OCI-LY3 (cell line): ENCODE measurements at regions not wholly inside any gene's neighbourhood (a gene's known extent, or its start where the extent isn't known, plus 50 kb on each side); places are given as distances from the start of the nearest gene placed in this dataset.

Source experiments
- H2AFZ ChIP-seq: fragments of 200-600, 300-600 bp; shearing (Covaris generic); 2 replicates; pipeline ENCODE4 v1.6.0; 2014; ENCODE audit warnings: antibody characterized with exemption, low read depth, low read length
- H3K27ac ChIP-seq: fragments of 200-600, 300-600 bp; sonication (generic); 2 replicates; pipeline ENCODE4 v1.5.1; 2014; ENCODE audit warnings: mild to moderate bottlenecking, low read length, moderate library complexity, mixed read lengths
- H3K27me3 ChIP-seq: fragments of 200-600, 300-600 bp; sonication (generic); 2 replicates; pipeline ENCODE4 v1.6.1; 2014; ENCODE audit warnings: low read depth, low read length, mixed read lengths
- H3K36me3 ChIP-seq: fragments of 200-600, 300-600 bp; sonication (generic); replicated peaks from 2 replicates; pipeline ENCODE3; 2014; ENCODE audit warnings: low read depth, low read length, mixed read lengths
- H3K4me1 ChIP-seq: fragments of 300-600, 200-600 bp; sonication (generic); 2 replicates; pipeline ENCODE4 v1.6.1; 2014; ENCODE audit warnings: low read length, mixed read lengths
- H3K4me2 ChIP-seq: fragments of 200-600, 300-600 bp; sonication (generic); 2 replicates; pipeline ENCODE4 v1.6.1; 2014; ENCODE audit warnings: low read length, mixed read lengths
- H3K4me3 ChIP-seq: fragments of 300-600, 200-600 bp; sonication (generic); 2 replicates; pipeline ENCODE4 v1.5.1; 2014; ENCODE audit warnings: antibody characterized with exemption, mild to moderate bottlenecking, low read length, moderate library complexity
- H3K79me2 ChIP-seq: fragments of 300-600, 200-600 bp; shearing (Covaris generic); 2 replicates; pipeline ENCODE4 v1.6.1; 2014; ENCODE audit warnings: mild to moderate bottlenecking, low read length, mixed read lengths
- H3K9ac ChIP-seq: fragments of 300-600, 200-600 bp; shearing (Covaris generic); 2 replicates; pipeline ENCODE4 v1.6.0; 2014; ENCODE audit warnings: mild to moderate bottlenecking, low read length, moderate library complexity
- H3K9me3 ChIP-seq: fragments of 200-600, 300-600 bp; shearing (Covaris generic); 2 replicates; pipeline ENCODE4 v1.6.1; 2014; ENCODE audit warnings: low read length, mixed read lengths; ENCODE audit not compliant: insufficient read depth
- H4K20me1 ChIP-seq: fragments of 200-600, 300-600 bp; sonication (generic); 2 replicates; pipeline ENCODE4 v1.6.1; 2016; ENCODE audit warnings: low read length, mixed read lengths; ENCODE audit not compliant: insufficient read depth
- CTCF ChIP-seq: fragments of 200-600, 300-600 bp; sonication (generic); IDR thresholded peaks from 2 replicates; pipeline ENCODE4 v1.5.1; 2014; ENCODE audit warnings: antibody characterized with exemption, low read length, low read depth
- EZH2phosphoT487 ChIP-seq: fragments of 200-600 bp; shearing (Covaris generic); IDR thresholded peaks from 2 replicates; pipeline ENCODE4 v1.6.1; 2018; ENCODE audit warnings: antibody characterized with exemption, mixed run types, low read depth

- H2AFZ ChIP-seq, result no peak overlapping the region
- no peak overlapping the region for H3K27ac ChIP-seq
- H3K9ac ChIP-seq, result no peak overlapping the region
- no peak overlapping the region for H3K4me3 ChIP-seq
- no peaks in the 10 kb centered on the region for H3K36me3 ChIP-seq
- no peak for TF ChIP-seq EZH2phosphoT487
- no peak for TF ChIP-seq CTCF
- H3K79me2 ChIP-seq, result no peaks in the 10 kb centered on the region
- no peaks in the 10 kb centered on the region for H3K27me3 ChIP-seq
- peaks cover 17% of the 10 kb centered on the region for H3K4me1 ChIP-seq
- H3K9me3 ChIP-seq, result no peaks in the 10 kb centered on the region
- no peak overlapping the region for H3K4me2 ChIP-seq
- H4K20me1 ChIP-seq, result no peaks in the 10 kb centered on the region
These were observed 401.3 kb downstream of the PID1 start for GRCh38 chr2:228869636-228870264.

- no peak overlapping the region for H3K27ac ChIP-seq
- H3K79me2 ChIP-seq, result no peaks in the 10 kb centered on the region
- no peaks in the 10 kb centered on the region for H3K27me3 ChIP-seq
- H3K9me3 ChIP-seq, result no peaks in the 10 kb centered on the region
- H3K4me2 ChIP-seq, result no peak overlapping the region
- no peak for TF ChIP-seq EZH2phosphoT487
- TF ChIP-seq CTCF, result no peak
- H3K9ac ChIP-seq, result no peak overlapping the region
- peaks cover 17% of the 10 kb centered on the region for H3K4me1 ChIP-seq
- no peak overlapping the region for H3K4me3 ChIP-seq
- H3K36me3 ChIP-seq, result no peaks in the 10 kb centered on the region
- no peak overlapping the region for H2AFZ ChIP-seq
- no peaks in the 10 kb centered on the region for H4K20me1 ChIP-seq
These were observed 403.7 kb downstream of the PID1 start for GRCh38 chr2:228867406-228867805.

GRCh38 chr2:228866781-228867180 is 404.3 kb downstream of the PID1 start:
- H2AFZ ChIP-seq, result no peak overlapping the region
- H3K4me2 ChIP-seq, result no peak overlapping the region
- no peaks in the 10 kb centered on the region for H4K20me1 ChIP-seq
- no peaks in the 10 kb centered on the region for H3K79me2 ChIP-seq
- H3K27me3 ChIP-seq, result no peaks in the 10 kb centered on the region
- no peak overlapping the region for H3K9ac ChIP-seq
- peaks cover 14% of the 10 kb centered on the region for H3K4me1 ChIP-seq
- H3K36me3 ChIP-seq, result no peaks in the 10 kb centered on the region
- no peak overlapping the region for H3K4me3 ChIP-seq
- H3K27ac ChIP-seq, result no peak overlapping the region
- no peaks in the 10 kb centered on the region for H3K9me3 ChIP-seq
- no peak for TF ChIP-seq CTCF
- TF ChIP-seq EZH2phosphoT487, result no peak

- Histone ChIP-seq H3K36me3 (no peaks in the 10 kb centered on the region), H3K27me3 (no peaks in the 10 kb centered on the region), H3K9ac (no peak overlapping the region), H3K4me1 (peaks cover 7% of the 10 kb centered on the region), H3K79me2 (no peaks in the 10 kb centered on the region), H2AFZ (no peak overlapping the region), H4K20me1 (no peaks in the 10 kb centered on the region), H3K4me2 (no peak overlapping the region), H3K27ac (no peak overlapping the region), H3K4me3 (no peak overlapping the region), H3K9me3 (no peaks in the 10 kb centered on the region)
- TF ChIP-seq EZH2phosphoT487 (no peak), CTCF (no peak)
These were observed 405.0 kb downstream of the PID1 start for GRCh38 chr2:228866044-228866443.
